HT-29 (cell line): ENCODE measurements at regions not wholly inside any gene's neighbourhood (a gene's known extent, or its start where the extent isn't known, plus 50 kb on each side); places are given as distances from the start of the nearest gene placed in this dataset.

Experiments
- DNase-seq: peaks from one replicate; pipeline ENCODE4 v3.0.0-alpha.2; 2015; ENCODE audit warnings: low spot score

GRCh38 chr1:91151702-91152101 is 129.9 kb upstream of the ZNF644 start:
- DNase-seq = no peak

DNA sequence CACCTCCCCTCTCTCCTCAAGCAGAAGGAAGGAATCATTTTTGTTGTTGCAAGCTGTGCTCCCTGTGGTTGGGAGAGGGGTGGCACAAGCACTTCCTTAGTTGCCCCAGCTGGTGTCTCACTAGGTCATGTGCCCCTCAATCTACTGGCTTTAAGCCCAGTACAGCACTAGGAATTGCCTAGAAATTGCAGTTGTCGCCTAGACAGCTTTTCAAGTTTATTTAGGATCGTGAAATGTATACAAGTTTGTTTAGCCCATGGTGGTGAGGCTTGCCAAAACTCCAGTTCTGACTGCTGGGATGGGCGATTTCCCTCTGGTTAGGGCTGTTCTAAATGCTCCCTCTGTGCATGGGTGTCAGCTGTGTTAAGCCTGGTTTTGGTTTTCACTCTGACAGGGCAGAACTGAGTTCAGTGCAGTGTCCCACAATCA is 126.8 kb upstream of the ZNF644 start:
- no peak for DNase-seq

DNA sequence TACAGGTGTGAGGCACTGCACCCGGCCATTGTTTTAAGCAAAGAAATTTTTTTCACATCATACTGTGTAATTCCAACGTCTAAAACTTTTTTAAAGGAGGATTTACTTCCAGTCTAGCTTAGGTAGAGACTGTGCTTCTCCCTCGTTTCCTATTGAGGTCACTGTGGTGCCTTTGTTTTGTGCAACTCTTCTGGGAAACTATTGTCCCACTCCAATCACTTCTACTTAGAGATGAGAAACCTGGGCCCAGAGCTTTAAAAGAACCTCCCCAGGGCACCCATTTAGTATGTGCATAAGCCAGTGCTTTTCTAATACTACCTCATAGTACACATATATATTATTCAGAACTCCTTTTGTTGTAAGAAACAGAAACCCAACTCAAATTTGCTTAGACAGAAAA is 120.0 kb upstream of the ZNF644 start:
- no peak for DNase-seq

- DNase-seq = no peak
Observed at GRCh38 chr1:91138959-91139358, 117.1 kb upstream of the ZNF644 start.

GRCh38 chr1:91137173-91137852 is 115.5 kb upstream of the ZNF644 start:
- no peak for DNase-seq

DNA sequence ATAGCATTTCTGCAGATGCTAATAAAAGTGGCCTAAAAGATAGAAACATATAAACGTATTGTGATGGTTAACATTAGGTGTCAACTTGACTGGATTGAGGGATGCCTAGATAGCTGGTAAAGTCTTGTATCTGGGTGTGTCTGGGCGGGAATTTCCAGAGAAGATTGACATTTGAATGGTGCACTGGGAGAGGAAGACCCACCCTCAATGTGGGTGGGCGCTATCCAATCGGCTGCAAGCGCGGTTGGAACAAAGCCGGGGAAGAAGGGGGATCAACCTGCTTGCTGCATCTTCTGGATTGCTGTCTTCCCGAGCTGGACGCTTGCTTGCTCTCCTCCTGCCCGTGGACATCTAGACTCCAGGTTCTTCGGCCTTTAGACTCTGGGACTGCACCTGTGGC is 114.0 kb upstream of the ZNF644 start:
- DNase-seq = no peak

DNA sequence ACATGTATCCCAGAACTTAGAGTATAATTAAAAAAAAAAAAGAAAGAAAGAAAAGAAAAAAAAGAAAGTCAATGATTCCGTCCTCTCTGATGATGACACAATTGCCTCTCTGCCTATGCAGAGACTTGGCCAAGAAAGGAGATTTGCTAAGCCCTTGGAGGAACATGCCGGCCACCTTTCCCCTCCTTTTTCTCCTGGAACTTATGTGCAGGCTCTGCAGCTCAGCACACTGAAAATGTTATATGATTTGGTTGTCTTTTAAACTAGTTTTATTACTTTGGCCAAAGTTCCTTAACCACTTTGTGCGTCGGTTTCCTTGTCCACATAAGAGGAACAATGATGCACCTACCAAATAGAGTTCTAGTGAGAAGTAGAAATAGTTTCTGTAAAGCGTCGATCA is 111.4 kb upstream of the ZNF644 start:
- DNase-seq = no peak

- DNase-seq = no peak
Observed at GRCh38 chr1:91130256-91130985, 108.6 kb upstream of the ZNF644 start.

DNA sequence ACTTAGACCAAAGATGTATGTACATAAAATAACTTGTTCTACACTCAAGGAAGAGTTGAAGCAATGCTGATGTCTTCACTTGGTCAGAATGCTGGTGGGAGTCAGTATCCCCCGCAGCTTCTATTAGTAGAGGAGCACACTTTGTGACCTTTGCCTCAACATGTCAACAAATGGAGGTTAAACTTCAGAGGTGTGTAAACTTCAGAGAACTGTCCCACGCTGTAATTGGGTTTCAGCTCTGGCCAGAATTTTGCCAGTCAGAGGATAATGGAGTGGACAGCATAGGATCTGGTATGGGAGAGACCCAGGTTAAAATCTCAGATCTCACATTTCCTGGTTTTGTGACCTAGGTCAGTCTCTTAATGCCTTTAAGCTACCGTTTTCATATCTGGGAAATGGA is 107.6 kb upstream of the ZNF644 start:
- DNase-seq = no peak

GRCh38 chr1:91129017-91129416 is 107.2 kb upstream of the ZNF644 start:
- no peak for DNase-seq

GRCh38 chr1:91124989-91125417 is 103.2 kb upstream of the ZNF644 start:
- DNase-seq = no peak

DNA sequence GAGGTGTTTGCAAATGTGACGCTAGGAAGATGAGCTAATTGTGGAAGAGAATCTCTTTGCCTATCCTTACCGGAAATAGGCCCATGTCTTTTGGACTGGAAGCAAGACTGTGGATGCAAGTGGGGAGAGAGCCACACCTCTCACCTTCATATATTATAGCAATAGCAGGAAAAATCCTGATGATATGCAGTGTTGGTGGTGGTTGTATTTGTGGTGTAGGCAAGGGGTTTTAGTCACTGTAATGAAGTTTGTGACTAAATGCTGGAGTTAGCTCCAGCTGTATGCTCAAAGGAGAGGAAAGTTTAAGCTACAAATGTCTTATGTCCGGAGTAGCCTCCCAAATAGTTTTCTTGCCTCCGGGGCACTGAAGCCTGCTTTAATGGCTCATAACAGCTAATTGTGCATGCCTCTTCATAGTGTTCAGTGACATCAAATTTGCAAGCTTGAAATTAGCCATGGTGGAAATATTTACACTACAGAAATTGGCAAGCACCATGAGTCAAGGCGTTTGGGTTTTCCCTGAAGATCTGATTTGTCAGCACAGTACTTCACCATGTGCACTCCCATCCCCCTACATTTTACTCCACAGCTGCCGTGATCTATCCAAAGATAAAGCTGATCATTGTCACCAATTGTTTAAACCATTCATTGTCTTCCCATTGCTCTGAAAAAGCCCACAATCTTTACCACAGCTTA is 102.6 kb upstream of the ZNF644 start:
- no peak for DNase-seq

DNA sequence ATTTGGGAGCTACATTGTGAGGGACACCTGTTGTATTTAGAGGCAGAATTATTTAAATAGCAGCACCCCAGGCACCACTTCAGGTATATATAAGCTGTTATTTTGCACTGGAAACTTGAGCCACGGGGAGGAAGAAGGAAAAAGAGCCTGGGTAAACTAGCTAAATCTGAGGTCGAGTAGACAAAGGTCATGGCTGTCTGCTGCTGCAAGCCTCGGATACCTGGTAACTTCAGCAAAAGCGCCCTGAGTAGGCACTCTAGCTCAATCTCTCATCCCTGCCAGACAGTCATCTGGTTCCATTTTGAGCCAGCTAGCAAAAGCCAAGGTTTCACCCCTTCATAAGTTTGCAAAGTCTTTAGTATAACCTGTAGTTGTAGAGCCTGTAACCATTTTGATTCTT is 101.9 kb upstream of the ZNF644 start:
- DNase-seq = no peak

DNA sequence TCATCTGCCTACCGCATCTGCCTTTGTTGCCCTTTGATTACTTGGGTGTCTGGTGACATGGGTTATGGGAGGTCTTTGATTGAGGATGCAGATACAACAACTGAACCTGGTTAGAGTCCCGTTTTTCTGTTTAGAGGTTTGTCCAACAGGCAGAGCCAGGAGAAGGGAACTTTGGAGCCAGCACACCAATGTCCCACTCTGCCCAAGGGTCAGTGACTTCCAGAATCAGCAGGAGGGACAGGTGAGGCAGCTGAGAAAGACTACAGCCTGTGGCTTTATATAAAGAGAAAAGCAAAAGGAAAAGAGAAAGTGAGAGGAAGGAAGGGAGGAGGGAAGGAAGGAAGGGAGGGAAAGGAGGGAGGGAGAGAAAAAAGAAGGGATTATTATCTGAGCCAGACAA is 101.5 kb upstream of the ZNF644 start:
- no peak for DNase-seq

- DNase-seq = no peak
Observed at GRCh38 chr1:91122106-91122717, 100.4 kb upstream of the ZNF644 start.

- no peak for DNase-seq
Observed at GRCh38 chr1:91121366-91121765, 99.5 kb upstream of the ZNF644 start.

- no peak for DNase-seq
Observed at GRCh38 chr1:91120936-91121335, 99.1 kb upstream of the ZNF644 start.

- DNase-seq = no peak
Observed at GRCh38 chr1:91120421-91120820, 98.6 kb upstream of the ZNF644 start.

DNA sequence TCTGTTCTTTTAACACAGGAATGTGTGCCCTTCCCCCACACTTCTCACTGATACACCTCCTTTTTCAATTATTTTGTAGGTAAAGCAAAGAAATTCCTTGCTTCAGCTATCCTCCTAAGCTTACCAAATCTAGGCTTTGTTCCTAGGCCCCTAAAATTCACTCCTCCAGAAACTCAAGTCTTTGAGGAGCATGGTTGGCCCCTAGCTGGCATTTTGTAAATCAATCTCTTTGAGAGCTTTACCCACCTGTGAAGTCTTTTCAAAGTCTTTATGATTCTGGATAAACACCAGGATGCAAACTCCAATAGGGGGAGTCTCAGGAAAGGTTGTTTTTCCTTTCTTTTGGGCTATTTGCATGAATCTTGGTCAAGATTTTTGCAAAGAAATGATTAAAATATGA is 82.9 kb upstream of the ZNF644 start:
- DNase-seq = no peak

DNA sequence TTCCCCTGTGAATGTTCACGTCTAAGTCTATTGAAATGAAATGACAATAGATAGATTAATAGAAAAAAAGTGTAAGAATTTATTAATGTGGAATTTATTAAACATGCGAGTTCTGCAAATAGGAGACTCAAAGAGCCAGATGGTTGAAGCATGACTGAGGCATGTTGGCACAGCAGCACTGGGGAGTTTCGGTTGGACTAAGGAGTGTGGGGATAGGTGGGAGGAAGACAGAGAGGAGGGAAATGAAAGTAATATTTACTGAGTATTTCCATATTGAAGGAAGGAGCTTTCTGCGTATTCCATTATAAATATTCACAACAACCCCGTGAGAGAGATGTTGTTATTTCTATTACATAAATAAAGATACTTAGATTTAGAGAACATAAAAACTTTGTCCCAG is 79.5 kb upstream of the ZNF644 start:
- no peak for DNase-seq

GRCh38 chr1:91099746-91100621 is 78.1 kb upstream of the ZNF644 start:
- no peak for DNase-seq
